Smooth muscle cell (in vitro differentiated cells): ENCODE measurements at regions not wholly inside any gene's neighbourhood (a gene's known extent, or its start where the extent isn't known, plus 50 kb on each side); places are given as distances from the start of the nearest gene placed in this dataset.

Experiments used
- DNase-seq: peaks from one replicate; lab custom pipeline; 2025; ENCODE audit not compliant: unreplicated experiment; lab: John Stamatoyannopoulos, UW
- H2AFZ ChIP-seq: fragments of 200-600 bp; sonication (generic); 2 replicates; pipeline ENCODE4 v1.6.0; 2016; ENCODE audit warnings: antibody characterized with exemption, low read depth, mild to moderate bottlenecking
- H3F3A ChIP-seq: fragments of 200-600 bp; sonication (generic); 2 replicates; pipeline ENCODE4 v1.6.0; 2017; ENCODE audit warnings: antibody characterized with exemption, low read depth
- H3K27ac ChIP-seq: fragments of 200-600 bp; sonication (generic); 2 replicates; pipeline ENCODE4 v1.5.1; 2016; ENCODE audit warnings: low read depth, mild to moderate bottlenecking
- H3K27me3 ChIP-seq: fragments of 200-600 bp; sonication (generic); 2 replicates; pipeline ENCODE4 v1.6.1; 2016; ENCODE audit warnings: low read depth, mild to moderate bottlenecking
- H3K36me3 ChIP-seq: fragments of 200-600 bp; sonication (generic); 2 replicates; pipeline ENCODE4 v1.5.1; 2016; ENCODE audit warnings: low read depth
- H3K4me1 ChIP-seq: fragments of 200-600 bp; sonication (generic); 2 replicates; pipeline ENCODE4 v1.5.1; 2016; ENCODE audit warnings: low read depth
- H3K4me2 ChIP-seq: fragments of 200-600 bp; sonication (generic); 2 replicates; pipeline ENCODE4 v1.6.0; 2016; ENCODE audit warnings: mild to moderate bottlenecking
- H3K4me3 ChIP-seq: fragments of 200-600 bp; sonication (generic); 2 replicates; pipeline ENCODE4 v1.5.1; 2016; ENCODE audit warnings: mild to moderate bottlenecking
- H3K79me2 ChIP-seq: fragments of 200-600 bp; sonication (generic); 2 replicates; pipeline ENCODE4 v1.6.0; 2016; ENCODE audit warnings: low read depth, mild to moderate bottlenecking
- H3K9ac ChIP-seq: fragments of 200-600 bp; sonication (generic); 2 replicates; pipeline ENCODE4 v1.6.0; 2016; ENCODE audit warnings: low read depth
- H3K9me3 ChIP-seq: fragments of 200-600 bp; sonication (generic); replicated peaks from 2 replicates; pipeline ENCODE4 v1.5.1; 2016; ENCODE audit warnings: low read depth
- H4K20me1 ChIP-seq: fragments of 200-600 bp; sonication (generic); 2 replicates; pipeline ENCODE4 v1.6.0; 2016; ENCODE audit warnings: low read depth
- CTCF ChIP-seq: fragments of 200-600 bp; sonication (generic); IDR thresholded peaks from 2 replicates; pipeline ENCODE4 v1.5.1; 2017; ENCODE audit warnings: borderline replicate concordance, mild to moderate bottlenecking, antibody characterized with exemption; ENCODE audit not compliant: insufficient read depth, poor library complexity, severe bottlenecking
- WGBS: methylation state at CpG from one replicate; pipeline ENCODE4 v1.1.7; 2016; ENCODE audit warnings: low lambda C conversion rate; 5-methylcytosine and 5-hydroxymethylcytosine counted together

- Histone ChIP-seq H3F3A (no peaks in the 10 kb centered on the region), H2AFZ (no peak overlapping the region), H3K4me1 (no peaks in the 10 kb centered on the region), H3K79me2 (no peaks in the 10 kb centered on the region), H3K36me3 (peaks cover 4% of the 10 kb centered on the region), H3K4me3 (no peak overlapping the region), H3K27ac (no peak overlapping the region), H3K4me2 (no peak overlapping the region), H3K27me3 (no peaks in the 10 kb centered on the region), H4K20me1 (no peaks in the 10 kb centered on the region), H3K9ac (no peak overlapping the region), H3K9me3 (peaks cover 12% of the 10 kb centered on the region)
- TF ChIP-seq CTCF: no peak
- 92% methylated on average over 2 of the region's 2 CpGs for WGBS
- no peak for DNase-seq
These were observed 573.3 kb upstream of the MAN1A1 start for GRCh38 chr6:119922814-119923213.

GRCh38 chr6:119921491-119922010 is 572.0 kb upstream of the MAN1A1 start:
- no peak overlapping the region for H3K9ac ChIP-seq
- H3K4me1 ChIP-seq: no peaks in the 10 kb centered on the region
- H2AFZ ChIP-seq: no peak overlapping the region
- peaks cover 4% of the 10 kb centered on the region for H3K36me3 ChIP-seq
- H3K27me3 ChIP-seq: no peaks in the 10 kb centered on the region
- no peaks in the 10 kb centered on the region for H4K20me1 ChIP-seq
- no peaks in the 10 kb centered on the region for H3K79me2 ChIP-seq
- no peaks in the 10 kb centered on the region for H3F3A ChIP-seq
- peaks cover 12% of the 10 kb centered on the region for H3K9me3 ChIP-seq
- no peak overlapping the region for H3K4me2 ChIP-seq
- no peak overlapping the region for H3K27ac ChIP-seq
- TF ChIP-seq CTCF: no peak
- no peak overlapping the region for H3K4me3 ChIP-seq
- no peak for DNase-seq

GRCh38 chr6:119917186-119917585 is 567.6 kb upstream of the MAN1A1 start:
- no peaks in the 10 kb centered on the region for H3F3A ChIP-seq
- H3K9ac ChIP-seq: no peak overlapping the region
- 90% methylated on average over 1 of the region's 1 CpG for WGBS
- no peak overlapping the region for H3K27ac ChIP-seq
- no peaks in the 10 kb centered on the region for H4K20me1 ChIP-seq
- H3K4me3 ChIP-seq: no peak overlapping the region
- H3K36me3 ChIP-seq: peaks cover 4% of the 10 kb centered on the region
- no peaks in the 10 kb centered on the region for H3K79me2 ChIP-seq
- no peaks in the 10 kb centered on the region for H3K27me3 ChIP-seq
- no peak for TF ChIP-seq CTCF
- peaks cover 10% of the 10 kb centered on the region for H3K9me3 ChIP-seq
- H2AFZ ChIP-seq: no peak overlapping the region
- DNase-seq: no peak
- H3K4me2 ChIP-seq: no peak overlapping the region
- no peaks in the 10 kb centered on the region for H3K4me1 ChIP-seq

GRCh38 chr6:119915971-119916370 is 566.4 kb upstream of the MAN1A1 start:
- peaks cover 8% of the 10 kb centered on the region for H3K9me3 ChIP-seq
- no peak overlapping the region for H2AFZ ChIP-seq
- no peak overlapping the region for H3K4me2 ChIP-seq
- 77% methylated on average over 2 of the region's 2 CpGs for WGBS
- DNase-seq: no peak
- no peaks in the 10 kb centered on the region for H3K27me3 ChIP-seq
- no peaks in the 10 kb centered on the region for H3K79me2 ChIP-seq
- TF ChIP-seq CTCF: no peak
- no peaks in the 10 kb centered on the region for H3K36me3 ChIP-seq
- no peak overlapping the region for H3K4me3 ChIP-seq
- no peaks in the 10 kb centered on the region for H3K4me1 ChIP-seq
- H3K9ac ChIP-seq: no peak overlapping the region
- H4K20me1 ChIP-seq: no peaks in the 10 kb centered on the region
- H3K27ac ChIP-seq: no peak overlapping the region
- H3F3A ChIP-seq: no peaks in the 10 kb centered on the region
